Heart left ventricle (tissue), 16 donors: ENCODE measurements at regions not wholly inside any gene's neighbourhood (a gene's known extent, or its start where the extent isn't known, plus 50 kb on each side); places are given as distances from the start of the nearest gene placed in this dataset.

Experiments
- ATAC-seq, 4 donors: fragments of 200-7000 bp; cut with Tn5 transposase; one replicate each; pipeline ENCODE4 v1.9.1; 2020 to 2022; ENCODE audit warnings: moderate library complexity in 4 of 4, mild to moderate bottlenecking in 3 of 4, moderate number of reproducible peaks in 1 of 4
- DNase-seq, 5 donors: peaks; one replicate each; pipeline ENCODE4 v3.0.0-alpha.2; 2020
- H3K27ac ChIP-seq, 12 donors: fragments of 200-600 bp; sonication (generic) in 4 of 12; one replicate each; pipeline versions ENCODE4 v1.5.0 to v1.8.0; 2016 to 2022; ENCODE audit warnings: mild to moderate bottlenecking in 2 of 12
- H3K27me3 ChIP-seq, 9 donors: fragments of 200-600 bp; sonication (generic) in 2 of 9; one replicate each; pipeline versions ENCODE4 v1.5.1 to v1.8.0; 2016 to 2022; ENCODE audit warnings: mild to moderate bottlenecking in 3 of 9
- H3K36me3 ChIP-seq, 9 donors: fragments of 200-600 bp; sonication (generic) in 2 of 9; one replicate each; pipeline versions ENCODE4 v1.5.0 to v1.8.0; 2018 to 2022; ENCODE audit warnings: mild to moderate bottlenecking in 2 of 9
- H3K4me1 ChIP-seq, 12 donors: fragments of 200-600 bp; sonication (generic) in 4 of 12; one replicate each; pipeline versions ENCODE4 v1.5.0 to v1.8.0; 2016 to 2022; ENCODE audit warnings: mild to moderate bottlenecking in 3 of 12
- H3K4me3 ChIP-seq, 12 donors: fragments of 200-600 bp; sonication (generic) in 4 of 12; one replicate each; pipeline versions ENCODE4 v1.5.0 to v1.8.0; 2017 to 2022; ENCODE audit warnings: mild to moderate bottlenecking in 9 of 12, moderate library complexity in 4 of 12
- H3K9me3 ChIP-seq, 12 donors: fragments of 200-600 bp; sonication (generic) in 4 of 12; one replicate each; pipeline versions ENCODE4 v1.5.0 to v1.8.0; 2016 to 2022; ENCODE audit warnings: mild to moderate bottlenecking in 1 of 12
- POLR2A ChIP-seq, 2 donors: fragments of 450-650 bp; IDR thresholded peaks; one replicate each; pipeline ENCODE4 v1.6.1; 2017; ENCODE audit warnings: antibody characterized with exemption in 2 of 2, mild to moderate bottlenecking in 2 of 2, moderate library complexity in 2 of 2
- WGBS, 4 donors: extraction: QIAGEN DNeasy Blood & Tissue Kit in 2 of 4; methylation state at CpG; one replicate each; pipeline versions ENCODE4 v1.1.5 to v1.1.7; 2013 to 2018; 5-methylcytosine and 5-hydroxymethylcytosine counted together
- intact Hi-C, 10 donors: fragments of 100-400 bp; cut with DNase I; formaldehyde crosslinking; loops; one replicate each; pipeline versions ENCODE4 v1.11.1 to v1.14.2; 2022
- TF ChIP-seq, protein P1 (sequence below), 12 donors: fragments of 200-600 bp; sonication (generic) in 4 of 12; IDR thresholded peaks; one replicate each; pipeline versions ENCODE4 v1.5.0 to v1.8.0; 2018 to 2022; ENCODE audit warnings: antibody characterized with exemption in 12 of 12, mild to moderate bottlenecking in 5 of 12
- donor health status: ischemic (EF 13 %, LVEDD 7.1; RV severe dilation, severe dysfunction).
- donor health status: healthy with polysubstance abuse.
- donor health status: DM: no; HTN: yes; CAD: no.
- donor health status: DM: no; HTN: no; CAD: no.
- donor health status: ischemic (EF 25% LVEDD 6.9; RV normal size, moderate dysfunction).
- donor health status: ischemic (EF 25% LVEDD 5.7; RV mildly dilated, moderate dysfunction).
- donor health status: healthy.
- donor health status: DM: yes; HTN: yes; CAD: no.
- donor health status: ischemic (EF 35%, LVEDD 5.7; RV mildly dilated, moderate dysfunction).
- donor health status: nonischemic (EF 11% LVEDD 7.7; RV severe dilation, severe dysfunction).
- donor health status: DM: yes; HTN: yes; CAD: no.
- donor health status: PGD.
- donor health status: ischemic (EF 29% LVEDD 5.4; RV normal size, mild dysfunction).
- donor health status: nonischemic (EF 23%, LVEDD 6.1; RV moderate dilation, normal function).

DNA sequence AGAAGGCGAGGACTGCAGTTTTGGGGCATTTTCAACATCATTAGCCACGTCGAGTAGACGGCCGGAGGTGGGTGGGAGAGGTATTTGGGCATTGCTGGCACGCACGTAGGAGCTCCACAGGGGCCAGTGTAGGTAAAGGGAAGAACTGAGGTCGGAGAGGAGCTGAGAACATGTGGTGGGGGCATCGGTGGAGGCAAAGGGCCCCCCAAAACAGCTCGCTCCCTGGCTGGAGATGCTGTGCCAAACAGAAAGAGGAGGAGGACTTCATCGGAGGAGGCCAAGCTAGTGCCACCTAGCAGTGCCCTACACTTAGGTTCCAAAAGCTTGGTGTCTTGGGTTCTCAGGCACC, 52.0 kb upstream of the PPP2R5C start:
- no peak for DNase-seq
- no peak for TF ChIP-seq POLR2A (IDR thresholded peaks at IDR 0.05)
- TF ChIP-seq, protein P1, sequence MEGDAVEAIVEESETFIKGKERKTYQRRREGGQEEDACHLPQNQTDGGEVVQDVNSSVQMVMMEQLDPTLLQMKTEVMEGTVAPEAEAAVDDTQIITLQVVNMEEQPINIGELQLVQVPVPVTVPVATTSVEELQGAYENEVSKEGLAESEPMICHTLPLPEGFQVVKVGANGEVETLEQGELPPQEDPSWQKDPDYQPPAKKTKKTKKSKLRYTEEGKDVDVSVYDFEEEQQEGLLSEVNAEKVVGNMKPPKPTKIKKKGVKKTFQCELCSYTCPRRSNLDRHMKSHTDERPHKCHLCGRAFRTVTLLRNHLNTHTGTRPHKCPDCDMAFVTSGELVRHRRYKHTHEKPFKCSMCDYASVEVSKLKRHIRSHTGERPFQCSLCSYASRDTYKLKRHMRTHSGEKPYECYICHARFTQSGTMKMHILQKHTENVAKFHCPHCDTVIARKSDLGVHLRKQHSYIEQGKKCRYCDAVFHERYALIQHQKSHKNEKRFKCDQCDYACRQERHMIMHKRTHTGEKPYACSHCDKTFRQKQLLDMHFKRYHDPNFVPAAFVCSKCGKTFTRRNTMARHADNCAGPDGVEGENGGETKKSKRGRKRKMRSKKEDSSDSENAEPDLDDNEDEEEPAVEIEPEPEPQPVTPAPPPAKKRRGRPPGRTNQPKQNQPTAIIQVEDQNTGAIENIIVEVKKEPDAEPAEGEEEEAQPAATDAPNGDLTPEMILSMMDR (IDR thresholded peaks at IDR 0.05): no peak
- Histone ChIP-seq H3K4me3 (no peak overlapping the region), H3K4me1 (peaks cover 0 to 28% (median 20%) of the 10 kb centered on the region in 12 donors), H3K27me3 (peaks cover 0 to 11% (median 0%) of the 10 kb centered on the region in 9 donors), H3K36me3 (no peaks in the 10 kb centered on the region), H3K27ac (no peak overlapping the region), H3K9me3 (peaks cover 0 to 6% (median 0%) of the 10 kb centered on the region in 12 donors)
- intact Hi-C loops: loop anchor here (5.0 to 10.0 kb wide), 10 partner anchors 48 to 605 kb away; partner anchors contain the start of genes DYNC1H1 (in 3 of the 10), PPP2R5C (in 1 of the 10) and ZNF839 (in 1 of the 10)
- WGBS, 4 donors: 91 to 96% (median 94%) methylated on average over 11 of the region's 11 CpGs
- no peak for ATAC-seq

DNA sequence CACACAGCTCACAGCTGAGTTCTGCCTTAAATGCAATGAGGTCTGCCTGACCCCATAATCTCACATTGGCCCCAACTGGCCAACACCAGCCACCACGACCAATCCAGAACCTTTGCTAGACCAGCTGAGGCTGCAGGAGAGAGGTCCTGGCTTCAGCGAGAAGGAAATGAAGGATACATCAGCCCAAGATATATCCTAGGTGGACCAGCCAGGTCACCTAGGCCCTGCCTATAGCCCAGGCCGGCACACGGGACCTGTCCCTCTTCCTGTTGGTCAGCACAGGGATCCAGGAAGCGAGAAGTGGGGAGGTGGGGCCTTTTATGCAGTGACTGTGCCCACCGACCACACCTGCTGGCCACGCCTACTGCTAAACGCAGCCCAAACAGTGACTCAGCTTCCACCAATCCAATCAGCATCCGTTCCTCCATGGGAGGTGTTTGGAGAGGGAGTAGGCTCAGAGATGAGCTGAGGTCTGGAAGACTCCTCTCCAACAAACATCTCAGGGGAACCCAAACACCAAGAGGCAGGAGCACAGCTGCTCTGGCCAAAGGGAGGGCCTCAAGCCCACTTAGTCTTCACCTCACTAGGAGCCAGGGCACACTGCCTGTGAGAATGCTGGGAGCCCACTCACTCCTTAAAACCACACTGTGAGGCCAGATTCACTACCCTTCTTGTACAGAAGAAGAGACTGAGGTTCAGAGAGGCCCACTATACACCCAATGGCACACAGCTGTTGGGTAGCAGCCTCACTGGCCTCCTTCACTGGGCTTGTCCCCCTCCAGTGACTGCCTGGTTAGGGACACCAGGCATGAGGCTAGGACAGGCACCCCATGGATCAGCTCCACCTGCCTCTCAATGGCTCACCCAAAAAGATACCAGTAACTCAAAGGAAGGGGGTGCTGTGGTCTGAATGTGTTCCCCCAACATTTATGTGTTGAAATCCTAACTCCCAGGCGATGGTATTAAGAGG, 51.3 kb upstream of the PPP2R5C start:
- H3K27me3 ChIP-seq: peaks cover 0 to 11% (median 0%) of the 10 kb centered on the region in 9 donors
- ATAC-seq (no peak), DNase-seq (no peak)
- 82 to 92% (median 84%) methylated on average over 10 of the region's 10 CpGs for WGBS, 4 donors
- H3K27ac ChIP-seq: no peak overlapping the region
- peaks cover 0 to 26% (median 20%) of the 10 kb centered on the region in 12 donors for H3K4me1 ChIP-seq
- H3K9me3 ChIP-seq: peaks cover 0 to 9% (median 0%) of the 10 kb centered on the region in 12 donors
- TF ChIP-seq, protein P1 (IDR thresholded peaks at IDR 0.05): no peak
- TF ChIP-seq POLR2A (IDR thresholded peaks at IDR 0.05): no peak
- intact Hi-C loops: loop anchor here (5.0 to 10.0 kb wide), 11 partner anchors 47 to 605 kb away; partner anchors contain the start of genes DYNC1H1 (in 3 of the 10), PPP2R5C (in 1 of the 10) and ZNF839 (in 1 of the 10)
- H3K4me3 ChIP-seq: no peak overlapping the region
- no peaks in the 10 kb centered on the region for H3K36me3 ChIP-seq

DNA sequence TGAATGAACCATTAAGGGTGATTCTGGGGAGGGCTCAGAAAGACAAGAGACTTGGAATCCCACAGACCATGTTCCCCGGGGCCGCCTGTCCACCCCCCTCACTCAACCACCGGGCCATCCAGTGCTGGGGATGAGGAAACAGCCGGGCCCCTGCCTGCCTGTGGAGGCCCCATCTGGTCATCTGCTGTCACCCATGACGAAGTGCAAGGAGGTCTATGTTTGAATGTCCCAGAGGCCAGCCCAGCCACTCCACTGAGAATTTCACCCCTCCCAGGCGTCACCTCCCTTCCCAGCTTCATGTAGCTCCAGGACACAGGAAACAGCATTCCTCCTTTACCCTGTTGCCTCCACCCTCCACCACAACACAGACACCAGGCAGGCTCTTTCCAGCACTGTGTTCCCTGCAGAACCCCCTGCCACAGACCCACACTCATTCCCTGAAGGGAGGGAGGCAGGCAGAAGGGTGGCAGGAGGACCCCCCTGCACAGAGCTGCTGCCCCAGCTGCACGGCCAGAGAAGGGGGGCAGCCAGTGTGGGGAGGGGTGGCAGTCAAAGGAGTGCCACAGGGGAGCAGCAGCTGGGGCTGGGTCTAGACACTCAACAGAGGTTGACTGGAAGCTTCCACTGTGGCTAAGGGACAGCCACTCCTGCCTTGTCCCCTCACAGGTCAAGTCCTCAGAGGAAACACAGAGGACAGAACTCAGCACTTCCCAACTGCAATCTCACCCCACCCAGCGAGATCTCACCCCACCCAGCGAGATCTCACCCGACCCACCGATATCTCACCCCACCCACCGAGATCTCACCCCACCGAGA, 50.3 kb upstream of the PPP2R5C start:
- H3K27ac ChIP-seq: no peak overlapping the region
- DNase-seq: no peak
- H3K9me3 ChIP-seq: peaks cover 0 to 9% (median 0%) of the 10 kb centered on the region in 12 donors
- 70 to 82% (median 78%) methylated on average over 11 to 13 of the region's 13 CpGs for WGBS, 4 donors
- ATAC-seq: no peak
- peaks cover 0 to 2% (median 0%) of the 10 kb centered on the region in 9 donors for H3K27me3 ChIP-seq
- TF ChIP-seq, protein P1 (IDR thresholded peaks at IDR 0.05): no peak
- TF ChIP-seq POLR2A (IDR thresholded peaks at IDR 0.05): no peak
- peaks cover 0 to 18% (median 13%) of the 10 kb centered on the region in 12 donors for H3K4me1 ChIP-seq
- no peaks in the 10 kb centered on the region for H3K36me3 ChIP-seq
- intact Hi-C loops: loop anchor here in 2 of 10 donors (10.0 kb wide), 2 partner anchors 244 to 394 kb away; no protein-coding TSS in a partner anchor
- H3K4me3 ChIP-seq: no peak overlapping the region
